ENCODE measurements at regions not wholly inside any gene's neighbourhood (a gene's known extent, or its start where the extent isn't known, plus 50 kb on each side); places are given as distances from the start of the nearest gene placed in this dataset.

DNA sequence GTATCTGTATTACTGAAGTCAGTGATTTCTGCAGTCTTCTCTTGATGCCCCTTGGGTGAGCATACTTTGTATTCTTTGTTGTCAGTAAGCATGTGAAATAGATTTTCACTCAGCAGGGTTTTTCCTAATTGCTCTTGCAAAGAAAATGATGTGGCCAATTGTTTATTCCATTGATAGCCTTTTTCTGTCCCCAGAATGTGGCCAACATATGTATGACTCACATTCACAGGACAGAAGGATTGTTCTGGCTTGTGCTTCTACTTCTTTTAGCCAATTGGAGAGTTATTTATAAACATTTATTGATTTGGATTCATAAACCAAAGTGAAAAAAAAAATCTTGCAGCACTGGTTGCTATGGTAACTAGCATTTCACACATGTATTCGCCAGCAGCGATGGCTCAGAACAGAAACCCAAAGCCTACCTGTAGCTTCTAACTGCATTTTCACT, 54.4 kb upstream of the RBM24 start:
- Histone ChIP-seq H3K27me3 (no peaks in the 10 kb centered on the region), H3K4me3 (no peak overlapping the region), H3K36me3 (no peaks in the 10 kb centered on the region), H3K9me3 (no peaks in the 10 kb centered on the region), H3K27ac (no peak overlapping the region), H3K4me1 (peaks cover 0 to 28% (median 15%) of the 10 kb centered on the region in 9 donors)
- DNase-seq: no peak
- intact Hi-C loops (cut with DNase I): loop anchor here in 1 of 10 donors (5.0 kb wide), 1 partner anchor 40 kb away; no protein-coding TSS in a partner anchor
- TF ChIP-seq, protein P1, sequence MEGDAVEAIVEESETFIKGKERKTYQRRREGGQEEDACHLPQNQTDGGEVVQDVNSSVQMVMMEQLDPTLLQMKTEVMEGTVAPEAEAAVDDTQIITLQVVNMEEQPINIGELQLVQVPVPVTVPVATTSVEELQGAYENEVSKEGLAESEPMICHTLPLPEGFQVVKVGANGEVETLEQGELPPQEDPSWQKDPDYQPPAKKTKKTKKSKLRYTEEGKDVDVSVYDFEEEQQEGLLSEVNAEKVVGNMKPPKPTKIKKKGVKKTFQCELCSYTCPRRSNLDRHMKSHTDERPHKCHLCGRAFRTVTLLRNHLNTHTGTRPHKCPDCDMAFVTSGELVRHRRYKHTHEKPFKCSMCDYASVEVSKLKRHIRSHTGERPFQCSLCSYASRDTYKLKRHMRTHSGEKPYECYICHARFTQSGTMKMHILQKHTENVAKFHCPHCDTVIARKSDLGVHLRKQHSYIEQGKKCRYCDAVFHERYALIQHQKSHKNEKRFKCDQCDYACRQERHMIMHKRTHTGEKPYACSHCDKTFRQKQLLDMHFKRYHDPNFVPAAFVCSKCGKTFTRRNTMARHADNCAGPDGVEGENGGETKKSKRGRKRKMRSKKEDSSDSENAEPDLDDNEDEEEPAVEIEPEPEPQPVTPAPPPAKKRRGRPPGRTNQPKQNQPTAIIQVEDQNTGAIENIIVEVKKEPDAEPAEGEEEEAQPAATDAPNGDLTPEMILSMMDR (IDR thresholded peaks at IDR 0.05): no peak
- 70 to 81% methylated on average over 2 of the region's 2 CpGs for WGBS, 2 donors
- no peak for ATAC-seq

DNA sequence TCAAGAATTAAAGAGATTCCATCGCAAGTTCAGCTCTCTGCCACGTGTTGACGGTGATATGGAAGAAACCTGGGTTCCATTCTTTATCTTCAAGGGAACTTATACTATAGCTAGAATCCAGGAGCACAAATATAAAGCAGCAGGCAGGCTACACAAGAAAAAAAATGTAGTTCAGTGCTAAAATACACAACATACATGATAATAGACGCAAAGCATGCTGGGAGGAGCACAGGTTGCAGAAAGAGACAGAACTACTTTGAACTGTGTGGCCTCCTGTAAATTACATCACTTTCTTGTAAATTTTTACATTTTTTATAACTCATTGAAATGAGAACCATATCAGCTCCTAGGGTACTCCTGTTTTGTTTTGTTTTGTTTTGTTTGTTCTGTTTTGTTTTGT, 53.8 kb upstream of the RBM24 start:
- intact Hi-C loops (cut with DNase I): loop anchor here in 1 of 10 donors (5.0 kb wide), 1 partner anchor 40 kb away; no protein-coding TSS in a partner anchor
- no peak for ATAC-seq
- TF ChIP-seq, protein P1 (IDR thresholded peaks at IDR 0.05): no peak
- 90 to 92% methylated on average over 4 of the region's 4 CpGs for WGBS, 2 donors
- Histone ChIP-seq H3K36me3 (no peaks in the 10 kb centered on the region), H3K4me3 (no peak overlapping the region), H3K27ac (no peak overlapping the region), H3K27me3 (no peaks in the 10 kb centered on the region), H3K9me3 (no peaks in the 10 kb centered on the region), H3K4me1 (peaks cover 0 to 28% (median 15%) of the 10 kb centered on the region in 9 donors)
- DNase-seq: no peak

Measured in heart right ventricle (tissue), 16 donors.